IgD-negative memory B cell (primary cell): ENCODE measurements at regions not wholly inside any gene's neighbourhood (a gene's known extent, or its start where the extent isn't known, plus 50 kb on each side); places are given as distances from the start of the nearest gene placed in this dataset.

Source experiments
- H3K27ac Mint-ChIP-seq, 3 donors: one replicate each; pipeline ENCODE4 v1.8.0; 2020 to 2022; ENCODE audit warnings: mild to moderate bottlenecking in 3 of 3, mixed read lengths in 3 of 3, moderate library complexity in 1 of 3
- H3K27me3 Mint-ChIP-seq: one replicate; pipeline ENCODE4 v1.8.0; 2021; ENCODE audit warnings: mixed read lengths
- H3K36me3 Mint-ChIP-seq: one replicate; pipeline ENCODE4 v1.8.0; 2020; ENCODE audit warnings: mild to moderate bottlenecking, mixed read lengths
- H3K4me1 Mint-ChIP-seq, 3 donors: one replicate each; pipeline ENCODE4 v1.8.0; 2020 to 2022; ENCODE audit warnings: mixed read lengths in 3 of 3, mild to moderate bottlenecking in 1 of 3
- H3K4me3 Mint-ChIP-seq, 4 donors: one replicate each; pipeline ENCODE4 v1.8.0; 2020 to 2022; ENCODE audit warnings: mild to moderate bottlenecking in 4 of 4, mixed read lengths in 4 of 4, moderate library complexity in 3 of 4
- H3K9me3 Mint-ChIP-seq, 3 donors: one replicate each; pipeline ENCODE4 v1.8.0; 2020 to 2021; ENCODE audit warnings: mixed read lengths in 3 of 3, mild to moderate bottlenecking in 1 of 3

DNA sequence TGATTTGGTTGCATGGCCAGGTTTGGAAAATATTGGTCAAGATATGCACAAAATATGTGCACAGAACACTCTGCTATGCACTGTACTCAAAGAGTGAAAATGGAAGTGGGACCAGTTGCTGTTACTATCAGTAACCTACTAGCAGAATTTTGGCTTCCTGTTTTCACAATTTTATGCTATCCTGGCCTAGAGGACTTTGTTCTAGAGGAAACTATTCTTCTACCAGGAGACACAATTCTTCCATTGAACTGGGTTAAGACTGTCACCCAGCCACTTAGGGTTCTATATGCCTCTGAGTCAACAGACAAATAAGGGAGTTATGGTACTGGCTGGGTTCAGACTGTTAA, 431.4 kb upstream of the DCC start:
- no peaks in the 10 kb centered on the region for H3K9me3 Mint-ChIP-seq
- H3K27me3 Mint-ChIP-seq, result no peaks in the 10 kb centered on the region
- no peak overlapping the region for H3K4me3 Mint-ChIP-seq
- no peak overlapping the region for H3K27ac Mint-ChIP-seq
- no peaks in the 10 kb centered on the region for H3K4me1 Mint-ChIP-seq
- no peaks in the 10 kb centered on the region for H3K36me3 Mint-ChIP-seq

DNA sequence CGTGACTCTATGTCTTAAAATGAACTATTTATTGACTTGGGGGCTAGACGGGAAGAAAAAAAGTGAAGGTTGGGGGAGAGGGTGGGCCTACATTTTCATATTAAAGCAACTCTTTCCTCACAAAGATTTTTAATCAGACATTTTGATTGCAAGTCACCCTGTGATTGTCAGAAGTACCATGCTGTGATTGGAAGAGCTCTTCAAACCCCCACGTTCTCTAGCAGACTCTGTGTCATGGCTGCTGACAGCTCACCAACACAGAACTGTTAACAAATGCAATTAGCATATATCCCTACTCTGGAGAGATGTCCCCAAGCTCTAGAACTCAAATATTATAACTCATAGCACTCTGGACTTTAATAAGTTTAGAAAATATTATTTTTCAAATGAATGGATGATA, 428.4 kb upstream of the DCC start:
- Mint-ChIP-seq H3K4me1 (no peaks in the 10 kb centered on the region), H3K36me3 (no peaks in the 10 kb centered on the region), H3K4me3 (no peak overlapping the region), H3K27me3 (no peaks in the 10 kb centered on the region), H3K27ac (no peak overlapping the region), H3K9me3 (peaks cover 0 to 1% (median 0%) of the 10 kb centered on the region in 3 donors)

DNA sequence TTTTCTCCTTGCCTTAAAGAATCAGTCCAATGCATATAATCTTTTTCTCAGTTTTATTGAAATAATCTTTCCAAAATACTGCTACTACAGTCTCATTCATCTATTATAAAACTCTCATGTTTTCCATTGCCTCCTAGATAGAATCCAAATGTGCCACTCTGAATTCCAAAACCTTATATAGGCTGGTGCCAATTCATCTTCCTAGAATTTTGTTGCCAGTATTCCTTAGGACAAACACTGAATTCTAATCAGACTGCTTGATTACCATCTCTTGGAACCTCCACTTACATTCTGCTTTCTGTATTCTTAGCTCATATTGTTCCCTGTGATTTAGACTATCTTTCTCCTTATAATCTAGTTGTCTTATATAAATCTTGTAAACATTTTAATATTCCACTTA, 427.6 kb upstream of the DCC start:
- no peaks in the 10 kb centered on the region for H3K27me3 Mint-ChIP-seq
- peaks cover 0 to 1% (median 0%) of the 10 kb centered on the region in 3 donors for H3K9me3 Mint-ChIP-seq
- H3K4me3 Mint-ChIP-seq, result no peak overlapping the region
- no peaks in the 10 kb centered on the region for H3K36me3 Mint-ChIP-seq
- no peak overlapping the region for H3K27ac Mint-ChIP-seq
- H3K4me1 Mint-ChIP-seq, result no peaks in the 10 kb centered on the region

GRCh38 chr18:51915176-51915575, 424.8 kb upstream of the DCC start:
- no peak overlapping the region for H3K27ac Mint-ChIP-seq
- peaks cover 0 to 3% (median 1%) of the 10 kb centered on the region in 3 donors for H3K9me3 Mint-ChIP-seq
- no peak overlapping the region for H3K4me3 Mint-ChIP-seq
- no peaks in the 10 kb centered on the region for H3K27me3 Mint-ChIP-seq
- no peaks in the 10 kb centered on the region for H3K36me3 Mint-ChIP-seq
- H3K4me1 Mint-ChIP-seq, result no peaks in the 10 kb centered on the region

- Mint-ChIP-seq H3K36me3 (no peaks in the 10 kb centered on the region), H3K27ac (no peak overlapping the region), H3K27me3 (no peaks in the 10 kb centered on the region), H3K4me1 (no peaks in the 10 kb centered on the region), H3K9me3 (peaks cover 0 to 11% (median 4%) of the 10 kb centered on the region in 3 donors), H3K4me3 (no peak overlapping the region)
These were observed 418.1 kb upstream of the DCC start for GRCh38 chr18:51921862-51922261.

GRCh38 chr18:51933903-51934302, 406.1 kb upstream of the DCC start:
- H3K9me3 Mint-ChIP-seq, result peaks cover 4 to 16% (median 7%) of the 10 kb centered on the region in 3 donors
- H3K36me3 Mint-ChIP-seq, result no peaks in the 10 kb centered on the region
- no peak overlapping the region for H3K27ac Mint-ChIP-seq
- H3K4me1 Mint-ChIP-seq, result no peaks in the 10 kb centered on the region
- H3K4me3 Mint-ChIP-seq, result no peak overlapping the region
- H3K27me3 Mint-ChIP-seq, result no peaks in the 10 kb centered on the region

- no peak overlapping the region for H3K27ac Mint-ChIP-seq
These were observed 403.9 kb upstream of the DCC start for GRCh38 chr18:51936115-51936514.

DNA sequence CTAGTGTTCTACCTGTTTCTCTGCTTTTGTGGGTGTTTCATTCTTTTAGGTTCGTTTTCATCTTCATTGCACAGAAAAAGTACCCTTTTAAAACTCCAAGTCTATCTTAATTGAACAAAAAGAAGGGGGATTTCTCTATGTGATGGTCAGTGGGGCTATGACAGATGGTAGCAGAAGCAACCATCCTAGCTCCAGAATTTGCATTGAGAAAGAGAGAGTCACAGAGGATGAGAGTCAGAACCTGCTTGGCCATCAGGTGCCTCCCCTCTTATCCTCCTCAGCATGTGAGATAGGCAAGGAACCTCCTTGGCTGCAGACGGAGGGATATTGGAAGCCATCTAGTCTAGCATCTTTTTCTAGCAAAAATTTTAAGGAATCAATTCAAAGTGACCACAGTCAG, 398.0 kb upstream of the DCC start:
- Mint-ChIP-seq H3K4me3 (no peak overlapping the region), H3K36me3 (no peaks in the 10 kb centered on the region), H3K27me3 (no peaks in the 10 kb centered on the region), H3K27ac (no peak overlapping the region), H3K9me3 (peaks cover 0 to 2% (median 0%) of the 10 kb centered on the region in 3 donors), H3K4me1 (no peaks in the 10 kb centered on the region)

More at GRCh38 chr18:51936115-51936514, 403.9 kb upstream of the DCC start:
- Mint-ChIP-seq H3K27me3 (no peaks in the 10 kb centered on the region), H3K36me3 (no peaks in the 10 kb centered on the region), H3K4me1 (no peaks in the 10 kb centered on the region), H3K4me3 (no peak overlapping the region), H3K9me3 (peaks cover 4 to 5% (median 5%) of the 10 kb centered on the region in 3 donors)

DNA sequence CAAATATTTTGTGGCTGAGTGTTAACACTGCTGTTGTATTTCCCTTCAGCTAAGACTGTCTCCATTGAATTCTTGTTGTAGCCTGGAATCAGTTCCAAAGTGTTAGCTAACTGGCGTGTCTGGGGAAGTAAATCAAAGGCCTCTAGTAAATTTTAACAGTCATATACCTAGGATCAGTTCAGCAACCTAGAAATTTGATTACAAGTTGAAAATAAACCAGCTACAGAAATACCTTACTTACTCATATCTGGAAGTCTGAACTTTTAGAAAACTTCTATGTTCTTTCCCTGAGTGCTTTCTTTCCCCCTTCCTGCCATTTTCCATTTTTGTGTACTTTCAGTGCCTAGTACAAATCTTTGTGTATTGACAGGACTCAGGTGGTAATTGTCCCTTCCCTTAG, 396.7 kb upstream of the DCC start:
- no peak overlapping the region for H3K27ac Mint-ChIP-seq
- H3K9me3 Mint-ChIP-seq, result peaks cover 0 to 4% (median 0%) of the 10 kb centered on the region in 3 donors
- H3K27me3 Mint-ChIP-seq, result no peaks in the 10 kb centered on the region
- H3K4me3 Mint-ChIP-seq, result no peak overlapping the region
- no peaks in the 10 kb centered on the region for H3K4me1 Mint-ChIP-seq
- no peaks in the 10 kb centered on the region for H3K36me3 Mint-ChIP-seq

DNA sequence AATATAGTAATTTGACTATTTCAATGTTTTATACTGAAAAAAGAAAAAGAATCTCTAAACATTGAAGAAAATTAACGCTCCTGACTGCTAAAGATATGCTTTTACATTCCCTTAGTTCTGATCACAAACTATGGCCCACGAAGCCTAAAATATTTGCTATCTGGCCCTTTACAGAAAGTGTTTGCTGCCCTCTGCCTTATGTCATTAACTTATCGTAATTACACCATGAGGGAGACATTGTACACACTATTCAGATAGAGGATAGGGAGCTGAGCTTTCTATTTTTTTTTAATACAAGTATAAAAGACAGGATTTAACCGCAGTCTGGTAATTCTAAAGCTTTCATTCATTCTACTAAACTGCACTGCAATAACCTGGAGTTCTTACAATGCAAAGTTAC, 393.1 kb upstream of the DCC start:
- no peak overlapping the region for H3K4me3 Mint-ChIP-seq
- H3K9me3 Mint-ChIP-seq, result peaks cover 2 to 7% (median 4%) of the 10 kb centered on the region in 3 donors
- no peaks in the 10 kb centered on the region for H3K36me3 Mint-ChIP-seq
- H3K27me3 Mint-ChIP-seq, result no peaks in the 10 kb centered on the region
- H3K27ac Mint-ChIP-seq, result no peak overlapping the region
- H3K4me1 Mint-ChIP-seq, result no peaks in the 10 kb centered on the region

DNA sequence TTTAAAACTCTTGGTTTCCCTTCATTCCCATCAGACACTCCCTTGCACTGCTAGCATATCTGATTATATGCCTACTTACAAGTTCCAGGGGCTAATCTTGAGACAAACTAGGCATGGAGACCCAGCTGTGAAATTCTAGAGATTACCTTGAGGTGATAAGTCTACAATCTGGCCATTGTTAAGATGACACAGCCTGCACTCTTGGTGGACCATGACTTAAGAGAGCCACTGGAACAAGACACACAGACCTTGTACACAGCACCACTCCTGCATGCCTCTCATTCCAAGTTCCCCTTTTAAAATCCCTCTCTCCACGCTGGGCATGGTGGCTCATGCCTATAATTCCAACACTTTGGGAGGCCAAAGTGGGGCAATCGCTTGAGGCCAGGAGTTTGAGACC, 387.2 kb upstream of the DCC start:
- no peaks in the 10 kb centered on the region for H3K27me3 Mint-ChIP-seq
- H3K4me3 Mint-ChIP-seq, result no peak overlapping the region
- no peaks in the 10 kb centered on the region for H3K36me3 Mint-ChIP-seq
- no peaks in the 10 kb centered on the region for H3K4me1 Mint-ChIP-seq
- peaks cover 0 to 7% (median 2%) of the 10 kb centered on the region in 3 donors for H3K9me3 Mint-ChIP-seq
- H3K27ac Mint-ChIP-seq, result no peak overlapping the region

DNA sequence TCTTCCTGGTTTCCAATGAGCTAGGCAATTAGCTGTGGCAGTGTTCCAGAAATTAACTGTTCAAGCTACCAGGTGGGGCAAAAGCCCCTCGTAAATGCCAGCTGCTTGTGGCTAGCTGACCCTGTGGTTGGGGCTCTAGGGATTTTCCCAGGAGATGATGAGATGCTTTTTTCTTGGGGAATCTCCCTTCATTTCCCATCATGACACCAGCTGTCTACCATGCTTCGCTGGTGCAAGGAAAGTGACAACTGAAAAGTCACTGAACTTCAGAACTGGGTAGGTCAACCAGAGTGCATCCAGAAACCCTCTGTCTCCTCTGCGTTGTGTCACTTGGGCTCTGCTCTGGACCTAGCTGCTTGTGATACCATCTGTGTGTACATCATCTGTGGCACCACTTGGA, 386.5 kb upstream of the DCC start:
- Mint-ChIP-seq H3K9me3 (peaks cover 0 to 7% (median 2%) of the 10 kb centered on the region in 3 donors), H3K4me3 (no peak overlapping the region), H3K27me3 (no peaks in the 10 kb centered on the region), H3K27ac (no peak overlapping the region), H3K36me3 (no peaks in the 10 kb centered on the region), H3K4me1 (no peaks in the 10 kb centered on the region)

- Mint-ChIP-seq H3K4me3 (no peak overlapping the region), H3K4me1 (no peaks in the 10 kb centered on the region), H3K9me3 (peaks cover 0 to 7% (median 2%) of the 10 kb centered on the region in 3 donors), H3K27me3 (no peaks in the 10 kb centered on the region), H3K36me3 (no peaks in the 10 kb centered on the region), H3K27ac (no peak overlapping the region)
These were observed 384.9 kb upstream of the DCC start for GRCh38 chr18:51955136-51955535.

- Mint-ChIP-seq H3K9me3 (no peaks in the 10 kb centered on the region), H3K27me3 (no peaks in the 10 kb centered on the region)
These were observed 383.0 kb upstream of the DCC start for GRCh38 chr18:51957001-51957400.

GRCh38 chr18:51980101-51980500, 359.9 kb upstream of the DCC start:
- H3K4me3 Mint-ChIP-seq, result no peak overlapping the region
- no peaks in the 10 kb centered on the region for H3K36me3 Mint-ChIP-seq
- H3K9me3 Mint-ChIP-seq, result peaks cover 0 to 5% (median 3%) of the 10 kb centered on the region in 3 donors
- no peaks in the 10 kb centered on the region for H3K27me3 Mint-ChIP-seq
- no peaks in the 10 kb centered on the region for H3K4me1 Mint-ChIP-seq
- H3K27ac Mint-ChIP-seq, result no peak overlapping the region

More at GRCh38 chr18:51957001-51957400, 383.0 kb upstream of the DCC start:
- H3K4me1 Mint-ChIP-seq, result no peaks in the 10 kb centered on the region
- H3K27ac Mint-ChIP-seq, result no peak overlapping the region
- H3K36me3 Mint-ChIP-seq, result no peaks in the 10 kb centered on the region
- no peak overlapping the region for H3K4me3 Mint-ChIP-seq

DNA sequence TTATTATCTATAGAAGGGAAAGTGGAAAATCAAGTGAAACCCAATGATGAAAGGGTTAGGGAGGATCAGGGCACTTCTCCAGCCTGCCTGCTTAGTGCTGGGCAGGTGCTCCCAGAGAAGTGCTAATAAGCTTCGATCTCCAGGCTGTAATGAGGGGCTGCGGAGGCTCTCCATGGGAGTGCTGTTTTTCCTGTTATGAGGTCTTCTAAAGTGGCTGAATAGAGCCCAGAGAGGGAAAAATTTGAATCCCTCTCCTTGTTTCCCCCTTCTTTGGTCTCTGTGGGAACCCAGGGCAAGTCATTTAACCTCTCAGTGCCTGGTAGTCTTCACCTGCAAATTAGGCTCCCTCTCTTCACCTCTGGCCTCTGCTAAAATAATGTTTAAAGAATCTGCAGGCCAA, 351.7 kb upstream of the DCC start:
- Mint-ChIP-seq H3K4me1 (no peaks in the 10 kb centered on the region), H3K27me3 (no peaks in the 10 kb centered on the region), H3K27ac (no peak overlapping the region), H3K36me3 (no peaks in the 10 kb centered on the region), H3K4me3 (peak overlapping the region in 1 of 4 donors; percentile 44), H3K9me3 (peaks cover 2 to 6% (median 3%) of the 10 kb centered on the region in 3 donors)

DNA sequence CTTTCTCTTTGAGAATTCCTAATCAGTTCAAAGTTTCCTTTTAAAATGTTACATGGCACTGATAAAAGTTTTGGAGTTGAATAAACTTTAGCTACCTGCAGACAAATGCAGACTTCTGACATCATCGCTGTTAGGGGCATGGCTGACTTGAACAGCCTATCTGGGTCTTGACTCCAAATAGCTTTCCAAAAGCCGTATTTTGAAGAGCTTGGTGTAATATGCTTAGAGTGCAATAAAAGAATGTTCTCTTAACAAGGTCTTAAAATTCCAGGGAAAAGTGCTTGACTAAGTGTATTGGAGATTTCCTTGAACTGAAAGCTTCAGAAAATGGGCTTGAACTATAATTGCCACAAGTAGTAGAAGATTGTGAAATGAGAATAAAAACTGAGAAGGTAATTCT, 342.9 kb upstream of the DCC start:
- Mint-ChIP-seq H3K4me1 (peaks cover 0 to 8% (median 7%) of the 10 kb centered on the region in 3 donors), H3K4me3 (no peak overlapping the region)

More for the DNA sequence above, 342.9 kb upstream of the DCC start:
- Mint-ChIP-seq H3K9me3 (peaks cover 0 to 7% (median 2%) of the 10 kb centered on the region in 3 donors), H3K36me3 (no peaks in the 10 kb centered on the region), H3K27ac (no peak overlapping the region), H3K27me3 (no peaks in the 10 kb centered on the region)
